ENCODE measurements at regions not wholly inside any gene's neighbourhood (a gene's known extent, or its start where the extent isn't known, plus 50 kb on each side); places are given as distances from the start of the nearest gene placed in this dataset.

- DNase-seq, result no peak
- H3K27me3 Mint-ChIP-seq (ENCODE audit: unreplicated experiment), result peaks cover 92% of the 10 kb centered on the region
- BruUV-seq (replicated peaks), result no TSS peak
- CTCF ChIA-PET, result no interaction called here
- H3K36me3 Mint-ChIP-seq (ENCODE audit: insufficient read depth, unreplicated experiment), result no peaks in the 10 kb centered on the region
- no peak overlapping the region for H3K4me3 Mint-ChIP-seq (ENCODE audit: low read depth, unreplicated experiment)
- no peak for TF ChIP-seq CTCF (IDR thresholded peaks at IDR 0.05; ENCODE audit: unreplicated experiment)
- H3K27ac Mint-ChIP-seq (ENCODE audit: unreplicated experiment), result no peak overlapping the region
- H3K9me3 Mint-ChIP-seq (ENCODE audit: low read depth, unreplicated experiment), result no peaks in the 10 kb centered on the region
- no peaks in the 10 kb centered on the region for H3K4me1 Mint-ChIP-seq (ENCODE audit: low read depth, unreplicated experiment)
- intact Hi-C loops (cut with micrococcal nuclease; ENCODE audit: unreplicated experiment), result no loop called here
These were observed 66.5 kb downstream of the UNCX start for GRCh38 chr7:1298931-1299885.

GRCh38 chr7:1300206-1300605, 67.5 kb downstream of the UNCX start:
- H3K36me3 Mint-ChIP-seq (ENCODE audit: insufficient read depth, unreplicated experiment), result no peaks in the 10 kb centered on the region
- intact Hi-C loops (cut with micrococcal nuclease; ENCODE audit: unreplicated experiment), result no loop called here
- H3K27me3 Mint-ChIP-seq (ENCODE audit: unreplicated experiment), result peaks cover 90% of the 10 kb centered on the region
- CTCF ChIA-PET, result interaction anchor here (0.6 kb wide), 1 partner anchor 79 kb away, joined by 3 read pairs; no protein-coding TSS in a partner anchor
- no peak overlapping the region for H3K27ac Mint-ChIP-seq (ENCODE audit: unreplicated experiment)
- no peak for DNase-seq
- H3K4me1 Mint-ChIP-seq (ENCODE audit: low read depth, unreplicated experiment), result no peaks in the 10 kb centered on the region
- BruUV-seq (replicated peaks), result no TSS peak
- H3K4me3 Mint-ChIP-seq (ENCODE audit: low read depth, unreplicated experiment), result no peak overlapping the region
- H3K9me3 Mint-ChIP-seq (ENCODE audit: low read depth, unreplicated experiment), result no peaks in the 10 kb centered on the region
- TF ChIP-seq CTCF (IDR thresholded peaks at IDR 0.05; ENCODE audit: unreplicated experiment), result no peak

- no peak for DNase-seq
- Mint-ChIP-seq H3K4me3 (ENCODE audit: low read depth, unreplicated experiment) (no peak overlapping the region), H3K27me3 (ENCODE audit: unreplicated experiment) (peaks cover 90% of the 10 kb centered on the region), H3K27ac (ENCODE audit: unreplicated experiment) (no peak overlapping the region), H3K9me3 (ENCODE audit: low read depth, unreplicated experiment) (no peaks in the 10 kb centered on the region), H3K4me1 (ENCODE audit: low read depth, unreplicated experiment) (no peaks in the 10 kb centered on the region), H3K36me3 (ENCODE audit: insufficient read depth, unreplicated experiment) (no peaks in the 10 kb centered on the region)
- CTCF ChIA-PET, result interaction anchor here (0.6 kb wide), 1 partner anchor 79 kb away, joined by 3 read pairs; no protein-coding TSS in a partner anchor
- TF ChIP-seq CTCF (IDR thresholded peaks at IDR 0.05; ENCODE audit: unreplicated experiment), result no peak
- intact Hi-C loops (cut with micrococcal nuclease; ENCODE audit: unreplicated experiment), result no loop called here
- no TSS peak for BruUV-seq (replicated peaks)
These were observed 68.0 kb downstream of the UNCX start for GRCh38 chr7:1300636-1301035.

GRCh38 chr7:1301054-1301881, 68.6 kb downstream of the UNCX start:
- CTCF ChIA-PET, result no interaction called here
- intact Hi-C loops (cut with micrococcal nuclease; ENCODE audit: unreplicated experiment), result no loop called here
- H3K9me3 Mint-ChIP-seq (ENCODE audit: low read depth, unreplicated experiment), result no peaks in the 10 kb centered on the region
- peaks cover 84% of the 10 kb centered on the region for H3K27me3 Mint-ChIP-seq (ENCODE audit: unreplicated experiment)
- no peaks in the 10 kb centered on the region for H3K36me3 Mint-ChIP-seq (ENCODE audit: insufficient read depth, unreplicated experiment)
- H3K27ac Mint-ChIP-seq (ENCODE audit: unreplicated experiment), result no peak overlapping the region
- H3K4me1 Mint-ChIP-seq (ENCODE audit: low read depth, unreplicated experiment), result no peaks in the 10 kb centered on the region
- BruUV-seq (replicated peaks), result no TSS peak
- no peak overlapping the region for H3K4me3 Mint-ChIP-seq (ENCODE audit: low read depth, unreplicated experiment)
- TF ChIP-seq CTCF (IDR thresholded peaks at IDR 0.05; ENCODE audit: unreplicated experiment), result no peak
- DNase-seq, result no peak

Measured in Calu3 (cell line).